GM23248 (cell line): ENCODE measurements at regions not wholly inside any gene's neighbourhood (a gene's known extent, or its start where the extent isn't known, plus 50 kb on each side); places are given as distances from the start of the nearest gene placed in this dataset.

Source experiments
- DNase-seq: peaks from one replicate; pipeline ENCODE4 v3.0.0-alpha.2; 2015
- H2AFZ ChIP-seq: fragments of 200-600 bp; sonication (generic); 2 replicates; pipeline ENCODE4 v1.6.1; 2016; ENCODE audit warnings: antibody characterized with exemption
- H3F3A ChIP-seq: fragments of 200-600 bp; sonication (generic); 2 replicates; pipeline ENCODE4 v1.6.1; 2016; ENCODE audit warnings: mild to moderate bottlenecking, antibody characterized with exemption, mixed run types; ENCODE audit not compliant: insufficient read depth
- H3K27ac ChIP-seq: fragments of 200-600 bp; sonication (generic); 2 replicates; pipeline ENCODE4 v1.5.1; 2016; ENCODE audit warnings: mild to moderate bottlenecking
- H3K27me3 ChIP-seq: fragments of 200-600 bp; sonication (generic); replicated peaks from 2 replicates; pipeline ENCODE4 v1.6.1; 2016; ENCODE audit warnings: mild to moderate bottlenecking; ENCODE audit not compliant: insufficient read depth
- H3K36me3 ChIP-seq: fragments of 200-600 bp; sonication (generic); 2 replicates; pipeline ENCODE4 v1.6.1; 2016; ENCODE audit warnings: low read depth, mild to moderate bottlenecking
- H3K4me1 ChIP-seq: fragments of 200-600 bp; sonication (generic); 2 replicates; pipeline ENCODE4 v1.6.1; 2016; ENCODE audit warnings: mild to moderate bottlenecking; ENCODE audit not compliant: insufficient read depth
- H3K4me2 ChIP-seq: fragments of 200-600 bp; sonication (generic); one replicate; pipeline ENCODE4 v1.6.1; 2016; ENCODE audit warnings: mild to moderate bottlenecking; ENCODE audit not compliant: unreplicated experiment
- H3K4me3 ChIP-seq: fragments of 200-600 bp; sonication (generic); 2 replicates; pipeline ENCODE4 v1.5.1; 2016; ENCODE audit warnings: mild to moderate bottlenecking
- H3K79me2 ChIP-seq: fragments of 200-600 bp; sonication (generic); 2 replicates; pipeline ENCODE4 v1.6.1; 2016; ENCODE audit warnings: mild to moderate bottlenecking; ENCODE audit not compliant: insufficient read depth
- H3K9ac ChIP-seq: fragments of 200-600 bp; sonication (generic); 2 replicates; pipeline ENCODE4 v1.6.1; 2016; ENCODE audit warnings: mild to moderate bottlenecking
- H3K9me2 ChIP-seq: fragments of 200-600 bp; sonication (generic); 2 replicates; pipeline ENCODE4 v1.6.1; 2016; ENCODE audit warnings: mixed run types, mild to moderate bottlenecking, moderate library complexity; ENCODE audit not compliant: insufficient read depth
- H3K9me3 ChIP-seq: fragments of 200-600 bp; sonication (generic); one replicate; pipeline ENCODE4 v1.6.1; 2017; ENCODE audit warnings: low read depth
- H4K20me1 ChIP-seq: fragments of 200-600 bp; sonication (generic); 2 replicates; pipeline ENCODE4 v1.6.0; 2016; ENCODE audit not compliant: insufficient read depth
- EZH2 ChIP-seq: fragments of 200-600 bp; sonication (generic); IDR thresholded peaks from 2 replicates; pipeline ENCODE4 v1.6.1; 2018; ENCODE audit warnings: antibody characterized with exemption, mild to moderate bottlenecking; ENCODE audit not compliant: insufficient read depth, poor library complexity, severe bottlenecking
- EZH2phosphoT487 ChIP-seq: fragments of 200-600 bp; sonication (generic); IDR thresholded peaks from 2 replicates; pipeline ENCODE4 v1.6.1; 2018; ENCODE audit warnings: antibody characterized with exemption, moderate library complexity, mild to moderate bottlenecking, low read depth; ENCODE audit not compliant: insufficient read depth
- WGBS, 2 experiments: methylation state at CpG; one replicate each; pipeline ENCODE4 v1.1.6; 2015 to 2017; ENCODE audit warnings: low lambda C conversion rate in 2 of 2, low coverage in 1 of 2; ENCODE audit errors: missing lambda C conversion rate in 2 of 2; 5-methylcytosine and 5-hydroxymethylcytosine counted together
- in situ Hi-C: fragments of 300-500 bp; cut with MboI; formaldehyde crosslinking; loops from 2 replicates; pipeline ENCODE4 v1.15.0; 2020

DNA sequence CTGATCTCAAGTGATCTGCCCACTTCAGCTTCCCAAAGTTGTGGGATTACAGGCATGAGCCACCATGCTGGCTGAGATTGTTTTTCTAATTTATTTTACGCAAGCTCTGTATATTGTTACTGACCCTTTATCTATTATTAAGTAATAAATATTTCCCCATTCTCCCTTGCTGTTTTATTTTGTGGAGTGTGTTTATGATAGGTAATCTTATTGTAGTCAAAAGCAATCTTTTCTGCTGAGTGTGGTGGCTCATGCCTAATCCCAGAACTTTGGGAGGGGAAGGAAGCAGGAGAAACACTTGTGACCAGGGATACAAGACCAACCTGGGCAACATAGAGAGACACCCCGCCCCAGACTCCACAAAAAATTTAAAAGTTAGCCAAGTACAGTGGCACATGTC lies 55.2 kb upstream of the RTN4 start:
- no peak overlapping the region for H3K27ac ChIP-seq

DNA sequence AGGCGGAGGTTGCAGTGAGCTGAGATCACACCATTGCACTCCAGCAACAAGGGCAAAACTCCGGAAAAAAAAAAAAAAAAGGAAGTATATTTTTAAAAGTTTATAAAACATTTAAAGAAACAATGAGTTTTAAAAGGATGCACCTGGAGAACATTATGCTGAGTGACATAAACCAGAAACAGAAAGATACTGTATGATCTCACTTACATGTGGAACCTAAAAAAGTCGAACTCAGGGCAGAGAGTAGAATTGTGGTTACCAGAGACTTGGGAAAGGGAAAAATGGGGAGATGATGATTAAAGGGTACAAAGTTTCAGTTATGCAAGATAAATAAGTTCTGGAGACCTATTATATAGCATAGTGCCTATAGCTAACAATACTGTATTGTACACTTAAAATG lies 52.8 kb upstream of the RTN4 start:
- H2AFZ ChIP-seq, result no peak overlapping the region
- no peaks in the 10 kb centered on the region for H3K79me2 ChIP-seq
- no peak overlapping the region for H3K4me2 ChIP-seq
- H3K4me1 ChIP-seq, result peaks cover 79% of the 10 kb centered on the region
- H3K4me3 ChIP-seq, result no peak overlapping the region
- H3K27me3 ChIP-seq, result no peaks in the 10 kb centered on the region
- peaks cover 60% of the 10 kb centered on the region for H3F3A ChIP-seq
- no peaks in the 10 kb centered on the region for H3K9me2 ChIP-seq
- TF ChIP-seq EZH2phosphoT487 (no peak), EZH2 (no peak)
- H3K36me3 ChIP-seq, result no peaks in the 10 kb centered on the region
- 24 to 26% methylated on average over 3 of the region's 3 CpGs for WGBS, 2 experiments
- peak overlapping the region; percentile 96 for H3K27ac ChIP-seq
- H3K9me3 ChIP-seq, result no peaks in the 10 kb centered on the region
- in situ Hi-C loops, result no loop called here
- peak; percentile 40 for DNase-seq
- H4K20me1 ChIP-seq, result no peaks in the 10 kb centered on the region
- H3K9ac ChIP-seq, result no peak overlapping the region

More for the DNA sequence above, 55.2 kb upstream of the RTN4 start:
- WGBS, 2 experiments, result 59% methylated on average over 2 of the region's 2 CpGs
- no peaks in the 10 kb centered on the region for H3K27me3 ChIP-seq
- no peaks in the 10 kb centered on the region for H3K9me2 ChIP-seq
- H3K4me2 ChIP-seq, result no peak overlapping the region
- no peaks in the 10 kb centered on the region for H3K36me3 ChIP-seq
- in situ Hi-C loops, result no loop called here
- no peaks in the 10 kb centered on the region for H3K79me2 ChIP-seq
- no peak overlapping the region for H3K4me3 ChIP-seq
- H4K20me1 ChIP-seq, result no peaks in the 10 kb centered on the region
- no peak overlapping the region for H3K9ac ChIP-seq
- H2AFZ ChIP-seq, result peak overlapping the region; percentile 12; the same call in 1 of the 2 replicates
- peaks cover 53% of the 10 kb centered on the region for H3F3A ChIP-seq
- no peaks in the 10 kb centered on the region for H3K9me3 ChIP-seq
- H3K4me1 ChIP-seq, result peaks cover 76% of the 10 kb centered on the region
- no peak for TF ChIP-seq EZH2
- TF ChIP-seq EZH2phosphoT487, result no peak
- DNase-seq, result no peak

DNA sequence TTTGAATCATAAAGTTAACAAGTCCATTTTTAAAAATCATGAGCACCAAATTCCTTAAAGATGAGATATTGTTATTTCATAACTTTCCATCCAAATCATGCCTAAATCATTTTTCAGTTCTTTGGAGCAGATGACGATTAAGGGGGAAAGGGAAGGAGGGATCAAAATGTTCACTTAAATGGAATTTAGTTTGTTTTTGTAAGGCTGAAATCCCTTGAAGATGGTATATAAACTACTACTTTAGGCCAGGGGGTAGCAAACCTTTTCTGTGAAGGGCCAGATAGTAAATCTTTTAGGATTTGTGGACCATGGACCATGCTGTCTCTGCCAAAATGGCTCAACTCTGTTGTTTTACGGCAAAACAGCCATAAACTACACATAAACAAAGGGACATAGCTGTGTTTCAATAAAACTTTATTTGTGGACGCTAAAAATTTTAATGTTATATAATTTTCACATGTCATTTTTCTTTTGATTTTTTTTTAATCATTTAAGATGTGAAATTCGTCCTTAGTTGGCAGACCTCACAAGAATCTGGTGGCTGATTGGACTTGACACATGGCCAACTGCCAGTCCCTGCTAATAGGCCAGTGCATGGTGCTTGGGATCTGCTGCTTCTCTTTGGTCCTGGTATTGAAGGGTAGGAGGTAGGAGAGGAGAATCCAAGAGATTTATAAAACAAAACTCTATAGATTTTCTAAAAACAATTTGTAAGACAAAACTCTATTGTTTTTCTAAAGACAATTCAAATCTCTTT lies 52.0 kb upstream of the RTN4 start:
- no peak for TF ChIP-seq EZH2phosphoT487
- no peak for TF ChIP-seq EZH2

DNA sequence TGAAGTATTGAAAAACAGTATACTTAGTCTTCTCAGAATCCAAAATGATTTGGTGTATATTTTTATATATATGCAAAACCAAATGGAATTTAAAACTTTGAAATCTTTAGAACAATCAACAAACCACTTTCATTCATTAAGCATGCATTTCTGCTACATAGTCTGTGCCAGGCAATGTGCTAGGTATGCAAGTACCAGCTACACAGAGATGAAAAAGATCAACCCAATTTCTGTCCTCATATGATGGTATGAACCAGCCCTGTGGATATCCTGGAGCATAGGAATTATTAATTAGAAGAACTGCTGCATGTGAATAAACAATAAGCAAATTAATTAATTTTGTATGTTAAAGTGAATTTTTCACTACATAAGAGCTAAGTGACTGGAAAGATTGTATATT lies 51.2 kb upstream of the RTN4 start:
- Histone ChIP-seq H3F3A (peaks cover 61% of the 10 kb centered on the region), H3K27ac (peak overlapping the region; percentile 96), H3K79me2 (no peaks in the 10 kb centered on the region), H3K9me3 (no peaks in the 10 kb centered on the region), H3K4me2 (peak overlapping the region; percentile 64), H4K20me1 (no peaks in the 10 kb centered on the region), H3K4me1 (peaks cover 80% of the 10 kb centered on the region), H3K27me3 (no peaks in the 10 kb centered on the region), H3K36me3 (no peaks in the 10 kb centered on the region), H3K4me3 (peak overlapping the region; percentile 27), H2AFZ (no peak overlapping the region), H3K9ac (peak overlapping the region; percentile 73), H3K9me2 (no peaks in the 10 kb centered on the region)
- TF ChIP-seq EZH2phosphoT487 (no peak), EZH2 (no peak)
- DNase-seq, result no peak
- in situ Hi-C loops, result no loop called here

More for the DNA sequence above, 52.0 kb upstream of the RTN4 start:
- no peaks in the 10 kb centered on the region for H3K36me3 ChIP-seq
- in situ Hi-C loops, result no loop called here
- H3K27ac ChIP-seq, result peak overlapping the region; percentile 96
- H3K9me3 ChIP-seq, result no peaks in the 10 kb centered on the region
- peak overlapping the region; percentile 73 for H3K9ac ChIP-seq
- H3K4me2 ChIP-seq, result peak overlapping the region; percentile 64
- H3K9me2 ChIP-seq, result no peaks in the 10 kb centered on the region
- H3K4me1 ChIP-seq, result peaks cover 80% of the 10 kb centered on the region
- no peaks in the 10 kb centered on the region for H4K20me1 ChIP-seq
- H3F3A ChIP-seq, result peaks cover 62% of the 10 kb centered on the region
- 24 to 31% methylated on average over 4 of the region's 4 CpGs for WGBS, 2 experiments
- peak overlapping the region; percentile 49 for H2AFZ ChIP-seq
- no peaks in the 10 kb centered on the region for H3K79me2 ChIP-seq
- peak overlapping the region; percentile 27 for H3K4me3 ChIP-seq
- no peaks in the 10 kb centered on the region for H3K27me3 ChIP-seq
- peak; percentile 83 for DNase-seq
